OCI-LY3 (cell line): ENCODE measurements at regions not wholly inside any gene's neighbourhood (a gene's known extent, or its start where the extent isn't known, plus 50 kb on each side); places are given as distances from the start of the nearest gene placed in this dataset.

Experiments used
- EZH2phosphoT487 ChIP-seq: fragments of 200-600 bp; shearing (Covaris generic); IDR thresholded peaks from 2 replicates; pipeline ENCODE4 v1.6.1; 2018; ENCODE audit warnings: antibody characterized with exemption, mixed run types, low read depth
- TF ChIP-seq, protein P1 (sequence below): fragments of 200-600, 300-600 bp; sonication (generic); IDR thresholded peaks from 2 replicates; pipeline ENCODE4 v1.5.1; 2014; ENCODE audit warnings: antibody characterized with exemption, low read length, low read depth

DNA sequence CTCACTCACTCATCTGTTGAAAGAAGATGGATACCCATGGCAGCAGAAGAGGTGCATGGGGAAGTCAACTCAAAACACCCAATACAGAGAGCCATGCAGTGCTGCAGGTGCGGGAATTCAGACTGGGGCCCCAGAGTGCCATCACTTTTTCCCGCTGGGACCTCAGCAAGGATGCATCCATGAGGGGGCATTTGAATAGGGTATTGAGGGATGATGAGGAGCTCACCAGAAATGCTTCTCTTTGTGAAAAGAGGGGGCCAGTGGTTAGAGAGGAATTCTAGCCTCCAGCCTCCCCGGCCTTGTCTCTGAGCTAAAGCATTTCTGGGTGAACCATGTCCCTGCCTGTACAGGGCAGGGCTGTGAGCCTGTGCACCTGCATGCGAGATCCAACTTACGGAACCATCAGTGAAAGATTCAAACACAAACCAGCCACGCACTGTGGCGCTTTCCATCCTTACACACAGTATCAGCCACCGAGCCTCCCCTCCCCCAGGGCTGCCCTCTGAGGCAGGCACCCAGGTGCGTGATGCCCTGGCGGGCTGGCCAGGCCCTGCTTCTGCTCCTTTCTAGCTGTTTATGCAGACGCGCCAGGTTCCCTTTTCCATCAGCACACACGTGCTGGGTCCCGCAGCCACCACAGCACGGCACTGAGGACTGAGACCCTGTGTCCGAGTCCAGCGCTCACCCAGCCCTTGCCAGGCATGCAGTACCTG lies 1177.2 kb downstream of the BRD1 start:
- no peak for TF ChIP-seq EZH2phosphoT487
- TF ChIP-seq, protein P1, sequence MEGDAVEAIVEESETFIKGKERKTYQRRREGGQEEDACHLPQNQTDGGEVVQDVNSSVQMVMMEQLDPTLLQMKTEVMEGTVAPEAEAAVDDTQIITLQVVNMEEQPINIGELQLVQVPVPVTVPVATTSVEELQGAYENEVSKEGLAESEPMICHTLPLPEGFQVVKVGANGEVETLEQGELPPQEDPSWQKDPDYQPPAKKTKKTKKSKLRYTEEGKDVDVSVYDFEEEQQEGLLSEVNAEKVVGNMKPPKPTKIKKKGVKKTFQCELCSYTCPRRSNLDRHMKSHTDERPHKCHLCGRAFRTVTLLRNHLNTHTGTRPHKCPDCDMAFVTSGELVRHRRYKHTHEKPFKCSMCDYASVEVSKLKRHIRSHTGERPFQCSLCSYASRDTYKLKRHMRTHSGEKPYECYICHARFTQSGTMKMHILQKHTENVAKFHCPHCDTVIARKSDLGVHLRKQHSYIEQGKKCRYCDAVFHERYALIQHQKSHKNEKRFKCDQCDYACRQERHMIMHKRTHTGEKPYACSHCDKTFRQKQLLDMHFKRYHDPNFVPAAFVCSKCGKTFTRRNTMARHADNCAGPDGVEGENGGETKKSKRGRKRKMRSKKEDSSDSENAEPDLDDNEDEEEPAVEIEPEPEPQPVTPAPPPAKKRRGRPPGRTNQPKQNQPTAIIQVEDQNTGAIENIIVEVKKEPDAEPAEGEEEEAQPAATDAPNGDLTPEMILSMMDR = no peak
